NCI-H1417 (cell line): ENCODE measurements at regions not wholly inside any gene's neighbourhood (a gene's known extent, or its start where the extent isn't known, plus 50 kb on each side); places are given as distances from the start of the nearest gene placed in this dataset.
"Not testable (repeated sequence)": the region's sequence is repeated elsewhere in the genome, so short reads cannot be mapped to it uniquely, and the experiment has no call there.

ENCODE experiments used
- DNase-seq, 3 experiments: peaks; one replicate each; lab custom pipeline; 2025; lab: John Stamatoyannopoulos, UW

DNA sequence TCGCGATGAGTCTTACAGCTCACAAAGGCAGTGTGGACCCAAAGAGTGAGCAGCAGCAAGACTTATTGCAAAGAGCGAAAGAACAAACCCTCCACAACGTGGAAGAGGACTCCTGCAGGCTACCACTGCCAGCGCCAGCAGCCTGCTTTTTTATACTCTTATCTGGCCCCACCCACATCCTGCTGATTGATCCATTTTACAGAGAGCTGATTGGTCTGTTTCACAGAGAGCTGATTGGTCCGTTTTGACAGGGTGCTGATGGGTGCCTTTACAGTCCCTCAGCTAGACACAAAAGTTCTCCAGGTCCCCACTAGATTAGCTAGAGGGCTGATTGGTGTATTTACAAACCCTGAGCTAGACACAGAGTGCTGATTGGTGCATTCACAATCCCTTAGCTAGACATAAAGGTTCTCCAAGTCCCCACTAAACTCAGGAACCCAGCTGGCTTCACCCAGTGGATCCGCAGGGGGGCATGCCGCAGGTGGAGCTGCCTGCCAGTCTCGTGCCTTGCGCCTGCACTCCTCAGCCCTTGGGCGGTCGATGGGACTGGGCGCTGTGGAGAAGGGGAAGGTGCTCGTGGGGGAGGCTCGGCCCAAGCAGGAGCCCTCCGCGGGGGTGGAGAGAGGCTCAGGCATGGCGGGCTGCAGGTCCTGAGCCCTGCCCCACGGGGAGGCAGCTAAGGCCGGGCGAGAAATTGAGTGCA, 75.7 kb downstream of the QDPR start:
- not testable (repeated sequence) for DNase-seq

DNA sequence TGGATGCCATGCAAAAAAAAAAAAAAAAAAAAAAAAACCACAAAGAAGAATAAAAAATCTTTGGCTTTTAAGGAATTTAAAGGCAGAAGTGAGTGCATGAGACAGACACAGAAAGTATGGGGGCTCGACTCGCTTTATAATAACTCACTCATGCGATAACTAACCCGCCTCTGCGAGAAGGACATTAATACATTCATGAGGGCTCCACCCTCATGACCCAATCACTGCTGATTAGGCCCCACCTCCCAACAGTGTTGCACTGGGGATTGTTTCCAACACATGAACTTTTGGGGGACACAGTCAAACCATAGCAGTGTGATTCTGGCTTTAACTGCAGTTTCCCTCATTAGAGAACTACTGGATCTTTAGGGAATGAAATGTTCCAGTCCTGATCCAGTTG, 78.1 kb downstream of the QDPR start:
- no peak for DNase-seq

DNA sequence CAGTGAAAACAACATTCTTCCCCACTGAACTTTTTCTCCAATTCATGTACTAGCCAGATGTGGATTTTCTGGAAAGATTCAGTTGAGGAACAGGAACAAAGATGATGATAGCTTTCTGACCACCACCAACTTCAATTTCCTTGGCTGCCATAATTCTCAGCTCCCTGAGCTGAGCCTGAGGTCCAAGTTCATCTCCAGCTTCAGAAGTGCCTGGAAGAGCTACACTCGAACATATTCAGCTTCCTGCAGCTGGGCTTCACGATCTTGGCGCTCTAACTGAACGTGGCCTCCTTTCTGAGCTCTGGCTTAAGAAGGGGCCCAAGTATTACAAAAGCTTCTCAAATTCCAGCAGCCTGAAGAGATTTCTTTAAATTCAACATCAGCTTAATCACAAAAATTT, 83.9 kb downstream of the QDPR start:
- DNase-seq: no peak

DNA sequence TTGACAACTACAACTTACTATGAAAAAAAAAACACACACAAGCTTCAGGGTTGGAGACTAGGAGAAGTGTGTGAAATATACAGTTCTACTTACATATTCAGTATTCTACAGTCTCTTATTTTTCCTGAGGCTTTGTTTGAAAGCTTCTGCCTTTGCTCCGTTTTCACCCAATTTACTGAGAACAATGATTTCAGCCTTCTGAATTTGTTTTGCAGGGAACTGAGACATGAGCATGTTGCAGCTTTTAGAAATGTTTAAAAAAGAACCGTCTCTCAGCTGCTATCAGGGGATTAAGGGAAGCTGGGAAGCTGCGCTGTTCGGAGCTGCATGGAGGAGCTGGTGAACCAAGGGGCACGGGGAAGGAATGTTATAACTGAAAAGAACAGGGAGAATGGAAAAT, 85.7 kb downstream of the QDPR start:
- no peak for DNase-seq

DNA sequence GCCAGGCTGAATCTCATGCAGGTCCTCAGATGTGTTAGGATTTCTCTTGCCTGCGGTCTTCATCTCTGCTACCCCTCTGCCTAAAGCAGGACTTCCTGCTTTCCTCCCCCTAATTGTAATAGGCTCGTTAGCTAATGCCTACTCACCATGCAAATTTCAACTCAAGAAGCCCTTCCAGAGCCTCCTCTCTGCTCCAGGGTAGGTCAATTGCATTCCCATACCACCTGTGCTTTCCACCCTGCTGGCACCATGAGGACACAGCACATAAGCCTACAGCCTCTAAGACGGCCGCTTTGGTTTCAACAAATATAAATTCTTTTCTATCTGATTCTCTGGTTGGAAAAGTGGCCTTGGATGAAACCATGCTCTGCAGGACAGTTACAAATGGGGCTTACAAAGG, 93.9 kb downstream of the QDPR start:
- no peak for DNase-seq

DNA sequence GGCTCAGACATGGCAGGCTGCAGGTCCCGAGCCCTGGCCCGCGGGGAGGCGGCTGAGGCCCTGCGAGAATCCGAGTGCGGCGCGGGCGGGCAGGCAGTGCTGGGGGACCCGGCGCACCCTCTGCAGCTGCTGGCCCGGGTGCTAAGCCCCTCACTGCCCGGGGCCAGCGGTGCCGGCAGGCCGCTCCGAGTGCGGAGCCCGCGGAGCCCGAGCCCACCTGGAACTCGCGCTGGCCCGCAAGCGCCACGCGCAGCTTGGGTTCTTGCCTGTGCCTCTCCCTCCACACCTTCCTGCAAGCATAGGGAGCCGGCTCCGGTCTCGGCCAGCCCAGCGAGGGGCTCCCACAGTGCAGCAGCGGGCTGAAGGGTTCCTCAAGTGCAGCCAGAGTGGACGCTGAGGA, 97.5 kb downstream of the QDPR start:
- no peak for DNase-seq

DNA sequence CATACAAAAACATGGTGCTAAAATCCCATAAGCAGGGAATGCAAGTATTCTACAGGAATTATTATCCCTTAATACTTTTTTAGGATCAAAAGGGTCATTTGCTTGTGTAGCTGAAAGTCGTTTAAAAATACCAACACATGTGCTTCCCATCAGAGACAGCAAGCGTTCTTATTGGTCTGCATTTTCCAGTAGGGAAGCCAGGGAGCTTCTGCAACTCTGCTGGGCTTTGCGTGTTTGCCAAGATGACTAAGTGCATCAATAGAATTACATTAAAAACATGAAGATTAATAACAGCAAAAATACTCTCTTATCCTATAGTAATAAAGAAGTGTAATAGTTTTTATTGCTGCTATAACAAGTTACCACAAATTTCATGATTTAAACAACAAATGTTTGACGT, 111.2 kb downstream of the QDPR start:
- no peak for DNase-seq

DNA sequence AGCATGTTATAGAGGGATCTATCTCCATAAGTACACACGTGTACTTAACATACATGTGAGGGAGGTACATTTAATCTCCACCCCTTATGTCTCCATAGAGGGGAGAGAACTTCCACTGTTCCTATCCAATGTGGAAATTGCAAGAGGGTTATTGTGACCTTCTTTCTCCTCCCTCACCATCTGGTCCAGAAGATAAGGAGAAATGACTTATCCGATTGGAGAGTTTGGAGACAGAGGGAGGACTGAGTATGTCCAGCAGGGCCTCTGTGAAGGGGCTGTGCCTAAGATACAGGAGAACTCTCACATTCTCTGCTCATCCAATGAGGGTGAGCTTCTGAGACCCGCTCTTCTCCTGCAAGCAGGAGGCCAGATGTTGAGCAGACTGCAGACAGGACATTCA, 113.1 kb downstream of the QDPR start:
- no peak for DNase-seq

DNA sequence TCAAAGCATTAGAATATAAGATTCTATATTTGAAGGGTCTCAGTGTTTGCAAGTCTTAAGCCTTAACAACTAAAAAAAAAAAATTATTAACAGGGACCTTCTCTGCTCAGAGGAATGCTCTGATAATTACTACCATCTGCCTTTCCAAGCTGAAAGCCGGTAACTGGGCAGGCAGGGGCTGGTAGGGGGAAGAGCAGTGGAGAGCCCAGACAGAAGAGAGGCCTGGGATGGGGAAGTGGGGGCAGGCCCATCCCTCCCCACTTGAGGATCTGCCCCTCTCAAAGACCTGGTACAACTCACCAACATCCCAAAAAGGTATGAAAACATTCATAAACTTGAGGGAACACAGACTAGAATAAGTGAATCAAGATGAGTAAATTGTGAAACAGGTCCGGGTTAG, 113.9 kb downstream of the QDPR start:
- no peak for DNase-seq

DNA sequence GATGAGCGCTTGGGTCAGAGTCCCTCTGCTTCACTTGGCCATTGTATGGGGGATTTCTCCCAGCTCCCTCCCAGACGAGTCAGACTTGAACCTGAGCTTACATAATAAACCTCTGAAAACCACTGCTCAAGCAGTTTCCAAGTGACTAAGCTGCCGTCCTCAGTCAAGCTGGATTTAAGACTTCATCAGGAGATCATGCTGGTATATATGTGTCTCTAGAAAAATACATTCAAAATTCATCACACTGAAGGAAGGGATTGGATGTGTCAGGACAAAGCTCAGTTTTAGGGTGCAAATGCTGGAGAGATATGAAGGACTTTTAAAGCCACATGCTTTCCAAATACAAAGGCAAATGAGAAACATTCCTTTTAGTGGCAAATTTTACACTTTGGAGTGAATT, 114.3 kb downstream of the QDPR start:
- DNase-seq: no peak

DNA sequence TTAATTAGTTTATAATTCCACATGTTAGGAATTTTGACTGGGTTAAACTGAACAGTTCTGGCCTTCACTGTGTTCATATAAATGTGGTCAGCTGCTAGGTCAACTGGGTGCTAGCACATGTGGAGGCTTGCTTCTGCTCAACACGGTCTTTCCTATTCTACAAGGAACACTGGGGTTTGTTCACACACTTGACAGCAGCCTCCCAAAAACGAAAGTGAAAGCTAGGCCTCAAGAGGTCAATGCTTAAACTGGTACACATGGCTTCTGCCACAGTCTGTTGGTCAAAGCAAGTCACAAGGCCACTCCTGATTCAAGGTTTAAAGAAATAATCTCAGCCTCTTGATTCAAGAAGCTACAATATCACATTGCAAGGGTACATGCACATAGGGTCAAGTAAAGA, 126.5 kb downstream of the QDPR start:
- DNase-seq: peak in 2 of 3 experiments; percentile 5 to 29

DNA sequence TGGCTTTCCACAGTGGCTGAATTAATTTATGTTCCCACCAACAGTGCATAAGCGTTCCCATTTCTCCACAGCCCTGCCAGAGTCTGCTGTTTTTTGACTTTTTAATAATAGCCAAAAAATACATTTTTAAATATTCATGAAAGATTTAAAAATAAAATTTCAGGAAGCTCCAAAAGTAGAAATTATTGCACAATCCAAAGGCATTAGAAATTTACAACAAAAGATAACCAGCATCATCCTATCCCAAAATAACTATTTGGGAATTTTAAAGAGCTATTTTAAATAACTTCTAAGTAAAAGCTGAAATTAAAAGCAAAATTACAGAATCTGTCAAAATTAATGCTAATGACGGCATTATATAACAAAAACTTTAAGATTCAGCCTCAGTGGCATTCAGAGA, 131.5 kb downstream of the QDPR start:
- DNase-seq: no peak

DNA sequence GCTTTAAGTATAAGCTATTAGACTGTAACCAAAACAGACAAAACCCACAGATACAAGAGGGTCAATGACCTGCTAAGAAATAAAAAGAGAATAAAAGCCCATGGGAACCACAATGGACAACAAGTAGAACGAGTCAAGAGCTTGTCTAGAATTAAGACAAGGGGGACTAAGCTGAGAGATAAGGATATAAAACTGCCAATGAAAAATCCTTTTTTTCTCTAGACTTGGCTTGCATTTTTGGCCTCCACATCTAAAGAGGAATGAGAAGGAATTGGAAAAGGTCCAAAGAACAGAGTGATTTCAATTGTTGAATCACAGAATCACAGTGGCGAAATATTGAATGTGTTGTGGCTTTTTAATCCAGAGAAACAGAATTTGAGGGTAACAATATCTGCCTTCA, 135.7 kb downstream of the QDPR start:
- DNase-seq: no peak

DNA sequence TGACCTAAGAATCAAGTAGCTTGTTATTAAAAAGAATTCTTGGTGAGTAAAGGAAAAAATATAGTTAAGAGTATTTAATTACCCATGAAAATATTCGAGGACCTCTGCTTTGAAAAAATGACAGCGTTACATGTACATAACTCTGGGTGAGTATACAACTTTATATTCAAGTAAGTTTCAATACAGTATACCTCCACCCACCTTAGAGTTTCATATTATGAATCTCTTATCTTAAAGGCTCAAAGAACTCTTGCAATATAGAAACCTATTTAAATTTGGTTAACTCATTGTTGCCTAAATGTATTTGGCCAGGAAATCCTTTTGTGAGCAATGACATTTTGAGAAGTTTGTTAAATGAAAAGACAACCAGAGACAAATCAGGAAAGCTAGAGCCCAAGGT, 138.2 kb downstream of the QDPR start:
- DNase-seq: no peak

DNA sequence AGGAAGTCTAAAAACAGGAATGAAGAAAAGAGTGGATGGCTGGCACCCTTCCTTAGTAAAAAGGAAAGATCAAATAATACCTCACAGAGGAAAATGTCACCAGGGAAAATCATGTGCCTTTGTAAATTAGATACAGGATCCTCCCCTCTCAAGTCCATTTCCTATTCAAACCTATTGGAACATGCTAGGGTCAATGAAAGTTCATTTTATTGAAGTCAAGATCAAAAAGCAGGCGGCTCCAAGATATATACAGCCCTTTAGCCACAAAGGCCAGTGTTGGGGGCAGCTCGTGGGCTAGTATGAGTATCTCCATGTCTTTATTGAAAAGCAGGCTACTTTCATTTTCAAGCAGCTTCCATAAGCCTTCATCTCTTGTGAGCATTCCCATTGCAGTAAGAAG, 141.1 kb downstream of the QDPR start:
- no peak for DNase-seq

DNA sequence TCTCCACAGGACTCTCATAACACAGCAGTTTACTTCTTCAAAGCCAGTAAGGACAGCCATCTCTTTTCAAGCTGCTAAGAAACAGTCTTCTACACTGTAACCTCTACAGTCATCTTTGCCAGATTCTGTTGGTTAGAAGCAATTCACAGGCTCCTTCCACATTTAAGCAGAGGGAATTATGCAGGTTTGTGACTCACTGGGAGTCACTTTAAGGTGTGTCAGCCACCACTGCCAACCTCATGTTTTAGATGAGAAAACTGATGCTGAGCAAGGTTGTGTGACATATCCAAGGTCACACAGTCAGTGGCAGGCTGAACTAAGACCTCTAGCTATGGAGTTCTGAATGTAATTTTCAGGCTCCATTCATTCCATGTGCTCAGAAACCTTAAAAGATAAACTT, 143.5 kb downstream of the QDPR start:
- no peak for DNase-seq

DNA sequence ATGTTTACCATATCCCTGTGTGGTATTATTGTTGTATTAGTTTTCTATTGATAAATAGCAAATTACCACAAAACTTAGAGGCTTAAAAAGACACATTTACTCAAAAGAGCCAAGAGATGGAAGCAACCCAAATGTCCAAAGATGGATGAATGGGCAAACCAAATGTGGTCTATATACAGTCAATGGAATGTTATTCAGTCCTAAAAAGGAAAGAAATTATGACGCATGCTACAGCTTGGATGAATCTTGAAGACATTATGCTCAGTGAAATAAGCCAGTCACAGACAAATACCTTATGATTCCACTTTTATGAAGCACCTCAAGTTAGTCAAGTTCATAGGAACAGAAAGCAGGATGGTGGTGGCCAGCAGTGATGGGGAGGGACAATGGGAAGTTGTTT, 144.7 kb downstream of the QDPR start:
- DNase-seq: no peak

DNA sequence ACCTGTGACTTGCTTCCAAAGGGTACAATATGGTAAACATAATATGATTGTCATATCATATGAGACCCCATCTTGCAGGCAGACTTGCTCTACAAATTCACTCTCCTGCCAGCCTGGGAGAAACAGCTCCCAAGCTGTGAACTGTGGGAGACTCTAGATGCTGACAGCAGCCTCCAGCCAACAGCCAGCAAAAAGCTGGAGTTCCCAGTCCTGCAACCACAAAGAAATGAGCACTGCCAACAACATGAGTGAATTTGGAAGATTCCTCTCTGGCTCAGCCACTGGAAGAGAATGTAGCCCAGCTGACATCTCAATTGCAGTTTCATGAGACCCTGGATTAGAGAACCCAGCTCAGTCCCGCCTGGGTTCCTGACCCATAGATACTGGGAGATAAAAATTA, 145.4 kb downstream of the QDPR start:
- DNase-seq: no peak

DNA sequence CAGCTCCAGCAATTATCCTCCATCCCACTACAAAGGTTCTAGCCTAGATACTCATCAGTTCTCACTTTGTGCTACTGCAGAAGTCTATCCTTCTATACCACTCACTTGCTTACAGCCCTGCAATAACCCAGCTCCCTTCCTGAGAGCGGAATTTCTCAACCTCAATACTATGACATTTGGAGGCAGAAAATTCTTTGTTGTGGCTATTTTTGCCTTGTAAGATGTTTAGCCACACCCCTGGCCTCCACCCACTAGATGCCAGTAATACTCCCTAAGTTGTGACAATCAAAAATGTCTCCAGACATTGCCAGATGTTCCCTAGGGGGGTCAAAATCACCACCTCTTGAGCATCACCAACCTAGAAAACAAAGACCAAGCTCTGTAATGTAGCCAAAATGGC, 149.5 kb downstream of the QDPR start:
- no peak for DNase-seq

DNA sequence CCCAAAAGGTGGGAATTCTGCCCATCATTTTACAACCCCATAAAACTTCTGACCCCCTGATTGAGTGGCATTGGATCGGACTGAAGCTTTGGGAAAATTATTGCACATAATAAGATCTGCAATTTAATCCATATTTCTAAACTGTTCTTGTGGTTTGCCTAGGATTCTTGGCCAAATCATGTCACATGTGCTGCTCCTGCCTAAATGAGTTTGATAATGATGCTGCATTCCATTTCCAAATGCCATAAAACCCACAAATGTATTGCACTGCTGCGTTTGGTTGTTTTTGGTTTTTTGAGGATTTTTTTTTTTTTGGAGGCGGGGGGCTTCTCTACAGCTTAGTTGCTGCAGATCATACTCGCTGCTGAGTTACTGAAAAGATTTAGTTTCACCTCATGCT, 153.6 kb downstream of the QDPR start:
- DNase-seq: no peak

DNA sequence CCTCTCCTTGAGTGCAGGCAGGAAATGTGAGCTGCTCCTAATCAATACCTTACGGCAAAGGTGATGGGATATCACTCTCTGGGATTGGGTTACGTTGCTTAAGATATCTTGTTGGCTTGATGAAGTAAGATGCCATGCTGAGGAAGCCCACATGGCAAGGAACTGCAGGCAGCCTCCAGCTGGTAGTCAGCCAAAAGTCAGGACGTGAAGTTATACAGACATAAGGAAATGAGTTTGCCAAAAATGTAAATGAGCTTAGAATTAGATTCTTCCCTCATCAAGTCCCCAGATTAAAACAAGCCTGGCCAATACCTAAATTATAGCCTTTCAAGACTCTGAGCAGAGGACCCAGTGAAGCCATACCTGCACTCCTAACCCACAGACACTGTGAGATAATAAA, 155.0 kb downstream of the QDPR start:
- no peak for DNase-seq

DNA sequence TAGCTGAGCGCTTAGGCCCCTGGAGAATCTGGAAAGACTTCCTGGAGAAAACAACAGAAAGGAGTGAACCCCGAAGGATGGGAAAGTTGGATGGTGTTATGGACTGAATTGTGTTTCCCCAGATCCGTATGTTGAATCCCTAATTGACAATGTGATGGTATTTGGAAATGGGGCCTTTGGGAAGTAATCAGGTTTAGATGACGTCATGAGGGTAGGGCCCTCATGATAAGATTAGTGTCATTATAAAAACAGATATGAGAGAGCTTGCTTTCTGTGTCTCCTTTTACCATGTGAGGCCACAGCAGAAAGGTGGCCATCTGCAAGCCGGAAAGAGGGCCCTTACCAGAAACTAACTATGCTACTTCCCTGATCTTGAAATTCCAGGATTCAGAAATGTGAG, 159.5 kb downstream of the QDPR start:
- no peak for DNase-seq

DNA sequence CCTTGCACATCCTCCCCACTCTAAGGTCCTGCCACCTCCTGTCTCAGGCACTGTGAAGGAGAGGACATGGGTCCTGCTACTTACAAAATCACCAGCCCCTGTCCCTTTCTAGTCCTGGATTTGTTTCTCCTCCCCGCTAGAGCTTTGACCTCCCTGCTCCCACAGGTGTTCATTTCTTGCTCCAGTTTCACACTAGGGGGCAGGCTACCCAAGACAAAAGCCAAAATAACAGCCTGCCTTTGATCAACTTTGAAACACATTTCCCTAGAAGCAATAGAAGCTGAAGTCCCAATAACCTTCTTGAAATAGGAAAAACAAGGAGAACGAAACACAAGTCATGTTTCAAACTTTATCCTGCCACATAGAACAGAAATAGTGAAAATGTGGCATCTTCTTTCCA, 164.4 kb downstream of the QDPR start:
- peak in 1 of 3 experiments; percentile 27 for DNase-seq

DNA sequence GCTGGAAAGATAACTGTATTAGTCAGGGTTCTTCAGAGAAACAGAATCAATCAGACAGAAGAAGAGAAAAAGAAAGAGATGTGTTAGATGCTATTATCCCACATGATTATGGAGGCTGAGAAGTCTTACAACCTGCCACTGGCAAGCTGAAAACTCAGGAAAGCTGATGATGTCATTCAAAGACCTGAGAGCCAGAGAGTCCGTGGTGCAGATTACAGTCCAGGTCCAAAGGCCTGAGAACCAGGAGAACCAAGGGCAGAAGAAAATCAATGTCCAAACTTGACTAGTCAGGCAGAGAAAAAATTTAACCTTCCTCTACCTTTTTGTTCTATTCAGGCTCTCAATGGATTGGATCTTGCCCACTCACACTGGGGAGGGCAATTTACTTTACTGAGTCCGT, 172.5 kb downstream of the QDPR start:
- DNase-seq: no peak

DNA sequence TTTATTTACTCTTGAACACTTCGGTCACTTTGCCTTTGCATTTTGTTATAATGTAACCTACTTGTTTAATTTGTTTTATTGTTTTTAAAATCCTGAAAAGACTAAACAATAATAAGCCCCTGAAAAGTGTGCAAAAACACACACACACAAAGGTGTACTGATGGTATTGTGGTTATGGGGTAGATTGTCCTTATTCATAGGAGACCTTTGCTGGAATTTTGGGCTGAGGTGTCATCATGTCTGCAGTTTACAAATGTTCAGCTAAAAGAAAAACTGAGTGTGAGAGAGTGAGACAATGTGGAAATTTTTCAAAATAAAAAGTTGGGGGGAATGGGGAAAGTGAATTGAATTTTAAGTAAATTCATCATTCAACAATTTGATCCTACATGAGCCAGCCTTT, 174.9 kb downstream of the QDPR start:
- no peak for DNase-seq
